ENCODE measurements at regions not wholly inside any gene's neighbourhood (a gene's known extent, or its start where the extent isn't known, plus 50 kb on each side); places are given as distances from the start of the nearest gene placed in this dataset.

DNA sequence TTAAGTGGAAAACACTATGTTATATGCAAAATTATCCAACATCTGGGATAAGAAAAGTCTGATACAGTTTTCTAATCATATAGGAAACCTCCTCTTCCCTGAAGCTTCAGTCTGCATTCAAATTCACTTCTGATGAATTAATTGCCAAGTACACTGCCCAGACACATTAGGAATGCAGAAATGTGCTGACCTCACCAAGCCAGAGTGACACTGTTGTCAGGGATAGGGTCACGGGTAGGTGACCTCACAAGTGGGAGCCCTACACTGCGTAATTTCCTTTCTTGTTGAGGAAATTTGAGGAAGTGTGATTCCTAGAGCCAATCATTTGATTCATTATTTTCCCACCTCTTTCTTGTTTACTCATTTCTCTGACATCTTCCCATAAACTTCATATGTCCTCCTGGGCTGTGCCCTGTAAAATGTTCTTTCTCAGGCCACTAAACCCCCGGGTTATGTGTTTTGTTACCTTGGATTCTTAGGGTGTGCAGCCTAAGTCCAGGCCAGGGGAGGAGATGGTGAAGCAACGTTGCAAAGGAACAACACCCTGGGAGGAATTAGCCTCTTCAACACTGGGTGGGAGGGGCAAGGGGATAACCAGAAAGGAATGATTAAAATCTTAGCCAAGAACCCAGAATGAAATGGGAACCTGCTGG lies 411.9 kb downstream of the MTRR start:
- DNase-seq (no peak), ATAC-seq (no peak)
- no peaks in the 10 kb centered on the region for H3K36me3 Mint-ChIP-seq (ENCODE audit: low read depth)
- CTCF ChIA-PET: no interaction called here
- H3K4me1 Mint-ChIP-seq (ENCODE audit: low read depth): no peaks in the 10 kb centered on the region
- H3K27ac Mint-ChIP-seq: no peak overlapping the region
- H3K9me3 Mint-ChIP-seq (ENCODE audit: insufficient read depth): peaks cover 11% of the 10 kb centered on the region
- POLR2A ChIA-PET: no interaction called here
- H3K27me3 Mint-ChIP-seq (ENCODE audit: low read depth): no peaks in the 10 kb centered on the region
- no peak overlapping the region for H3K4me3 Mint-ChIP-seq

GRCh38 chr5:8288334-8288733 lies 419.4 kb downstream of the MTRR start:
- peaks cover 6% of the 10 kb centered on the region for H3K9me3 Mint-ChIP-seq (ENCODE audit: insufficient read depth)
- no peaks in the 10 kb centered on the region for H3K27me3 Mint-ChIP-seq (ENCODE audit: low read depth)
- no peaks in the 10 kb centered on the region for H3K4me1 Mint-ChIP-seq (ENCODE audit: low read depth)
- no peak overlapping the region for H3K27ac Mint-ChIP-seq
- ATAC-seq (no peak), DNase-seq (no peak)
- ChIA-PET POLR2A (no interaction called here), CTCF (interaction anchor here (0.7 kb wide), 1 partner anchor 58 kb away, joined by 3 read pairs; no protein-coding TSS in a partner anchor)
- H3K4me3 Mint-ChIP-seq: no peak overlapping the region
- no peaks in the 10 kb centered on the region for H3K36me3 Mint-ChIP-seq (ENCODE audit: low read depth)

GRCh38 chr5:8288897-8289516 lies 420.1 kb downstream of the MTRR start:
- Mint-ChIP-seq H3K4me3 (no peak overlapping the region), H3K36me3 (ENCODE audit: low read depth) (no peaks in the 10 kb centered on the region), H3K9me3 (ENCODE audit: insufficient read depth) (peaks cover 3% of the 10 kb centered on the region), H3K27me3 (ENCODE audit: low read depth) (no peaks in the 10 kb centered on the region), H3K4me1 (ENCODE audit: low read depth) (no peaks in the 10 kb centered on the region), H3K27ac (no peak overlapping the region)
- DNase-seq (no peak), ATAC-seq (no peak)
- POLR2A ChIA-PET: no interaction called here
- CTCF ChIA-PET: interaction anchor here (0.7 kb wide), 1 partner anchor 58 kb away, joined by 3 read pairs; no protein-coding TSS in a partner anchor

DNA sequence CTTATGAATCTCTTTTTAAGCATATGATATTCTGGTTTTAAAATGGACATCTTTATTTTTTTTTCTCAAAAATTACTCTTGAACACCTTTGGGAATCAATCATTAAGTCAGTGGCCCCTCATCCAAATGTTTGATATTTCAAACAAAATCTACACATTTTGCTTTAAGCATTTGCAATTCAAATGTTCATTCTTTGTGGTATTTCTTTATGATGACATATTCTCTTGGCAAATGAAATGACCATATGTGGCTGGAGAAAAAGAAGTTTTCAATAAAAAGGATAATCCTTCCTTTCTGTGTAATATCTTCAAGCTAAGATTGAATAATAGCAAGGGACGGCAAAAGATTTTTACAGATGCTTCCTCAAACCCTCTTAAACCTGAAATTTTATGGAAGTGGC lies 420.8 kb downstream of the MTRR start:
- peaks cover 1% of the 10 kb centered on the region for H3K9me3 Mint-ChIP-seq (ENCODE audit: insufficient read depth)
- ChIA-PET CTCF (no interaction called here), POLR2A (no interaction called here)
- DNase-seq (no peak), ATAC-seq (no peak)
- H3K27ac Mint-ChIP-seq: no peak overlapping the region
- no peaks in the 10 kb centered on the region for H3K27me3 Mint-ChIP-seq (ENCODE audit: low read depth)
- no peak overlapping the region for H3K4me3 Mint-ChIP-seq
- no peaks in the 10 kb centered on the region for H3K36me3 Mint-ChIP-seq (ENCODE audit: low read depth)
- H3K4me1 Mint-ChIP-seq (ENCODE audit: low read depth): no peaks in the 10 kb centered on the region

- ChIA-PET POLR2A (no interaction called here), CTCF (no interaction called here)
- Mint-ChIP-seq H3K27me3 (ENCODE audit: low read depth) (no peaks in the 10 kb centered on the region), H3K4me3 (no peak overlapping the region), H3K4me1 (ENCODE audit: low read depth) (no peaks in the 10 kb centered on the region), H3K36me3 (ENCODE audit: low read depth) (no peaks in the 10 kb centered on the region), H3K9me3 (ENCODE audit: insufficient read depth) (no peaks in the 10 kb centered on the region), H3K27ac (no peak overlapping the region)
- DNase-seq: no peak
- no peak for ATAC-seq
Measured at GRCh38 chr5:8290721-8291120, 421.8 kb downstream of the MTRR start.

DNA sequence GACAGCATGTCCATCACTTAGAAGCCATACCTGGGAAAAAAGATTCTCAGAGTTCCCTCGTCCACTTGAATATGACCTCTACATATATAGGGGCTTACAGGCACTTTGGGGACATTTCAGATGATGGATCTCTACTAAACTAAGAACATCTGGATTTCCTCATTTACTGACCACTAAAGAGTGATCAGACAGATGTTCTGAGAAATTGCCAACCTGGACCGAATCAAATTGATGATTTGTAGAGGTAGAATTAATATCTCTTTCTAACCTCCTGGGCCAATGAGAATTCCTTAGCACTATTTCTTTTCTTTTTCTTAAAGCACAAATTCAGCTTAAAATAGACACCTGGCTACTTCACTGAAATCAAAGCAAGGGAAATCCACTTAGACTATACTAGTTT lies 422.7 kb downstream of the MTRR start:
- H3K27me3 Mint-ChIP-seq (ENCODE audit: low read depth): no peaks in the 10 kb centered on the region
- no peaks in the 10 kb centered on the region for H3K4me1 Mint-ChIP-seq (ENCODE audit: low read depth)
- H3K9me3 Mint-ChIP-seq (ENCODE audit: insufficient read depth): no peaks in the 10 kb centered on the region
- no peak for DNase-seq
- ChIA-PET CTCF (no interaction called here), POLR2A (no interaction called here)
- H3K4me3 Mint-ChIP-seq: no peak overlapping the region
- H3K27ac Mint-ChIP-seq: no peak overlapping the region
- no peak for ATAC-seq
- no peaks in the 10 kb centered on the region for H3K36me3 Mint-ChIP-seq (ENCODE audit: low read depth)

DNA sequence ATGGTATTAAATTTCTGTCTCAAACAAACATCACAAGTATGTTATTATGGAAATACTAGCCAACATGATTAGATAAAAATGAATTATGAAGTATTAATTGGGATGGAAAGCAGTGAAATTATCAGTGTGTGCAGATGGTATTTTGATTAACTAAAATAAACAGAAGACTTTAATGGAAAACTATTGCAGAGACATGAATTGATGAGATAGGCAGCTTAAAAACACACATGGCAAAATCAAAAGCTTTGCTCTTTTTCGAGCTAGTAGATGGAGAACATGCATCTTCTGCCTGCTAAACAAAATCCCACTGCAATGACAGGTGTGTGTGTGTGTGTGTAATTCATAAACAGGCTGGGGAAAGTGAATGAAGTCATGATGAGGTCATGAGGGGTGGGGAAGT lies 426.2 kb downstream of the MTRR start:
- H3K27ac Mint-ChIP-seq: no peak overlapping the region
- H3K4me1 Mint-ChIP-seq (ENCODE audit: low read depth): no peaks in the 10 kb centered on the region
- no peak for DNase-seq
- no peak for ATAC-seq
- no peaks in the 10 kb centered on the region for H3K36me3 Mint-ChIP-seq (ENCODE audit: low read depth)
- no peaks in the 10 kb centered on the region for H3K27me3 Mint-ChIP-seq (ENCODE audit: low read depth)
- CTCF ChIA-PET: no interaction called here
- H3K9me3 Mint-ChIP-seq (ENCODE audit: insufficient read depth): no peaks in the 10 kb centered on the region
- POLR2A ChIA-PET: interaction anchor here (0.7 kb wide), 1 partner anchor 1179 kb away, joined by 3 read pairs; no protein-coding TSS in a partner anchor
- H3K4me3 Mint-ChIP-seq: no peak overlapping the region

- ATAC-seq (no peak), DNase-seq (no peak)
- H3K27me3 Mint-ChIP-seq (ENCODE audit: low read depth): no peaks in the 10 kb centered on the region
- CTCF ChIA-PET: no interaction called here
- H3K9me3 Mint-ChIP-seq (ENCODE audit: insufficient read depth): peaks cover 4% of the 10 kb centered on the region
- H3K27ac Mint-ChIP-seq: no peak overlapping the region
- no peak overlapping the region for H3K4me3 Mint-ChIP-seq
- POLR2A ChIA-PET: no interaction called here
- no peaks in the 10 kb centered on the region for H3K36me3 Mint-ChIP-seq (ENCODE audit: low read depth)
- no peaks in the 10 kb centered on the region for H3K4me1 Mint-ChIP-seq (ENCODE audit: low read depth)
Measured at GRCh38 chr5:8299716-8300115, 430.8 kb downstream of the MTRR start.

DNA sequence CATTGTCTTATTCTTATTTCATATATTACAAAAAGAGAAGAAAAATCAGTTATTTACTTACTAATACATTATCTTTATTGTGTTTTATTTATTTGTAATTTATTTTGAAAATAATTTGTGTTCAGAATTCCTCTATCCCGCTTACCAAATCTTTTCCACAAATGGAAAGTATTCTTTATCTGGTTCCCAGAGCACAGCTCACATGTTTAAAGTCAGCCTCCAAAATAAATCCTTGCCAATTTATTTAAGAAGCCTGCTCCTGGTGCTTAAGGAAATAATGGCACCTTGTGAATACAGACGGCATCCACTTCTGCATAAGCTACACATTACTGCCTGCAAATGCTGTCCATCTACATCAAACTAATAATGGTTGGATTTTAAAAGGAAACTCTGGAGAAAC lies 435.4 kb downstream of the MTRR start:
- no peak overlapping the region for H3K4me3 Mint-ChIP-seq
- ChIA-PET POLR2A (no interaction called here), CTCF (no interaction called here)
- no peaks in the 10 kb centered on the region for H3K27me3 Mint-ChIP-seq (ENCODE audit: low read depth)
- H3K36me3 Mint-ChIP-seq (ENCODE audit: low read depth): no peaks in the 10 kb centered on the region
- no peak for ATAC-seq
- peaks cover 11% of the 10 kb centered on the region for H3K9me3 Mint-ChIP-seq (ENCODE audit: insufficient read depth)
- no peaks in the 10 kb centered on the region for H3K4me1 Mint-ChIP-seq (ENCODE audit: low read depth)
- DNase-seq: no peak
- H3K27ac Mint-ChIP-seq: no peak overlapping the region

- H3K4me3 Mint-ChIP-seq: no peak overlapping the region
- H3K27ac Mint-ChIP-seq: no peak overlapping the region
- ATAC-seq (no peak), DNase-seq (no peak)
- POLR2A ChIA-PET: no interaction called here
- no peaks in the 10 kb centered on the region for H3K4me1 Mint-ChIP-seq (ENCODE audit: low read depth)
- CTCF ChIA-PET: no interaction called here
- peaks cover 20% of the 10 kb centered on the region for H3K9me3 Mint-ChIP-seq (ENCODE audit: insufficient read depth)
- H3K27me3 Mint-ChIP-seq (ENCODE audit: low read depth): no peaks in the 10 kb centered on the region
- no peaks in the 10 kb centered on the region for H3K36me3 Mint-ChIP-seq (ENCODE audit: low read depth)
Measured at GRCh38 chr5:8306288-8306896, 437.4 kb downstream of the MTRR start.

DNA sequence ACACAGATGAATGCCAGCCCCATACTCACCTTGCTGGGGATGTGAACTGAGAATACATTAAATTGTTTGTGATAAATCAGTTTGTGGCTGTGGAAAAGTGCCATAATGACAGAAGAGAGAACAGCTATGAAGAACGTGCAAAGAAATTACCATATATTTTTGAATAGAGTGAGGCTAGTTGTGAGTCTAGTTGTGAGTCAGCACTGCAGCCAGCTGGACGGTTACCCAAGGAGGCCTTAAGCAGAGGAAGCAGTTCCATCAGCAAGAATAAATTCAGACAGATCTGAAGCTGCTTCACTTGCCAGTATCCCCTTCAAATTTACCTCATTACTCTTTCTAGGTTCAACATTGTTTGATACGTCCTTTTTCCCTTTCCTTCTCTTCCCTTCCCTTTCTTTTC lies 446.0 kb downstream of the MTRR start:
- no peak for DNase-seq
- H3K36me3 Mint-ChIP-seq (ENCODE audit: low read depth): no peaks in the 10 kb centered on the region
- no peak for ATAC-seq
- CTCF ChIA-PET: no interaction called here
- POLR2A ChIA-PET: no interaction called here
- H3K4me3 Mint-ChIP-seq: no peak overlapping the region
- H3K27ac Mint-ChIP-seq: no peak overlapping the region
- no peaks in the 10 kb centered on the region for H3K4me1 Mint-ChIP-seq (ENCODE audit: low read depth)
- H3K9me3 Mint-ChIP-seq (ENCODE audit: insufficient read depth): peaks cover 11% of the 10 kb centered on the region
- no peaks in the 10 kb centered on the region for H3K27me3 Mint-ChIP-seq (ENCODE audit: low read depth)

DNA sequence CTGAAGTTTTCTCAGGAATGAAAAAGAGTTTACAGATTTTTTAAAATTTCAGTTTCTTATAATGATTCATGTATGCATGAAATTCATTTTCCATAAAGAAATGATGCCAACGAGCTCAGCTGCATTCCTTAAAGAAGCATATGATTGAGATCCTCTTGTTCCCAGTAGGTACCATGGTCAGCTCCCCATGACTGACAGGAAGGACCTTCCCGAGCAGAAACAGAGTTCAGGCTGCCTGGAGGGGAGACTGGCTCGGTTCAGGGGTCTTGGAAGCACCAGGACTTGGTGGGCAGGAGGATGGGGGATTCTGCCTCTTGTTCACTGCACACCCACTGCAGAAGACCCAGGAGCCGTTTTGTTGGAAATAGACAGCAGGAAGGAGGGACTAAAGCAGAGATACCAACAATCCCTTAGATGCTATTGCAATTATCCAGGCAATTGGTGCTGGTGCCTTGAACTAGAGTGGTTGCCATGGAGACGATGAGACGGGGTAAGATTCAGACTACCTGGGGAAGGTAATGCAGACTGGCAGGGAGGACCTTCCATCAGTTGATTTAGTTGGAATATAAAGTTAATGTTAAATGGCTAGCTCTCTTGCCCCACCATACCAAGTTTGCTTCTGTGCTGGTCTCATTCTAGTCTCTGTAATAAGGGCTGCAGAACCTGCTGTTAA lies 447.8 kb downstream of the MTRR start:
- POLR2A ChIA-PET: no interaction called here
- no peaks in the 10 kb centered on the region for H3K4me1 Mint-ChIP-seq (ENCODE audit: low read depth)
- ATAC-seq (no peak), DNase-seq (no peak)
- H3K9me3 Mint-ChIP-seq (ENCODE audit: insufficient read depth): no peaks in the 10 kb centered on the region
- H3K36me3 Mint-ChIP-seq (ENCODE audit: low read depth): no peaks in the 10 kb centered on the region
- no peaks in the 10 kb centered on the region for H3K27me3 Mint-ChIP-seq (ENCODE audit: low read depth)
- H3K27ac Mint-ChIP-seq: no peak overlapping the region
- CTCF ChIA-PET: no interaction called here
- H3K4me3 Mint-ChIP-seq: no peak overlapping the region

Data from activated CD8-positive, alpha-beta T cell treated with anti-CD3 and anti-CD28 coated beads, Interleukin-2, amount 10 ng/mL, durations not matched to agents 7 days and 5 days (primary cell).